ENCODE measurements at regions not wholly inside any gene's neighbourhood (a gene's known extent, or its start where the extent isn't known, plus 50 kb on each side); places are given as distances from the start of the nearest gene placed in this dataset.

DNA sequence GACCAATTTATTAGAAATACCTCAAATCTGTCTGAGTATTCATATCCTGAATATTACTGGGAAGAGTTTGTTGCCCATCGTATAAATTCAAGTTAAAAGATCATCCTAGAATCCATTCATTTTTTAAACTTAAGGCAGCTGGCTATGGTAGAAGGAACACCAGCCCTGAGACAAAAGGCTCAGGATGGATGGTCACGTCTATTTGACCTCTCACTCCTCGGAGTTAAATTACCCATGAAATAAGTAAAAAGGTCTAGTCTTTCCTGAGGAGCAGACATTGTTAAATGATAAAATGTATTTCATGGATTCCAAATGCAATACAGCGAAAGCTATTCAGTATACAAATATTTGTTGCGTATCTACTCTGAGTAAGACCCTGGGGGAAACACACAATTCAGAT lies 826.0 kb upstream of the LRATD1 start:
- H3K9me3 Mint-ChIP-seq: peaks cover 12% of the 10 kb centered on the region
- ChIA-PET CTCF (no interaction called here), POLR2A (no interaction called here)
- no peak for ATAC-seq
- DNase-seq (ENCODE audit: low spot score): no peak
- no peak for TF ChIP-seq FOXP1 (CRISPR knock-in tag; IDR thresholded peaks at IDR 0.05; ENCODE audit: borderline replicate concordance)
- no peak for TF ChIP-seq NR1H2 (CRISPR knock-in tag; IDR thresholded peaks at IDR 0.05)
- TF ChIP-seq SP1 (CRISPR knock-in tag; conservative IDR thresholded peaks at IDR 0.05): no peak
- TF ChIP-seq, protein P1, sequence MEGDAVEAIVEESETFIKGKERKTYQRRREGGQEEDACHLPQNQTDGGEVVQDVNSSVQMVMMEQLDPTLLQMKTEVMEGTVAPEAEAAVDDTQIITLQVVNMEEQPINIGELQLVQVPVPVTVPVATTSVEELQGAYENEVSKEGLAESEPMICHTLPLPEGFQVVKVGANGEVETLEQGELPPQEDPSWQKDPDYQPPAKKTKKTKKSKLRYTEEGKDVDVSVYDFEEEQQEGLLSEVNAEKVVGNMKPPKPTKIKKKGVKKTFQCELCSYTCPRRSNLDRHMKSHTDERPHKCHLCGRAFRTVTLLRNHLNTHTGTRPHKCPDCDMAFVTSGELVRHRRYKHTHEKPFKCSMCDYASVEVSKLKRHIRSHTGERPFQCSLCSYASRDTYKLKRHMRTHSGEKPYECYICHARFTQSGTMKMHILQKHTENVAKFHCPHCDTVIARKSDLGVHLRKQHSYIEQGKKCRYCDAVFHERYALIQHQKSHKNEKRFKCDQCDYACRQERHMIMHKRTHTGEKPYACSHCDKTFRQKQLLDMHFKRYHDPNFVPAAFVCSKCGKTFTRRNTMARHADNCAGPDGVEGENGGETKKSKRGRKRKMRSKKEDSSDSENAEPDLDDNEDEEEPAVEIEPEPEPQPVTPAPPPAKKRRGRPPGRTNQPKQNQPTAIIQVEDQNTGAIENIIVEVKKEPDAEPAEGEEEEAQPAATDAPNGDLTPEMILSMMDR (IDR thresholded peaks at IDR 0.05): no peak
- TF ChIP-seq ESRRA (CRISPR knock-in tag; IDR thresholded peaks at IDR 0.05; ENCODE audit: borderline replicate concordance): no peak
- TF ChIP-seq, protein P2, sequence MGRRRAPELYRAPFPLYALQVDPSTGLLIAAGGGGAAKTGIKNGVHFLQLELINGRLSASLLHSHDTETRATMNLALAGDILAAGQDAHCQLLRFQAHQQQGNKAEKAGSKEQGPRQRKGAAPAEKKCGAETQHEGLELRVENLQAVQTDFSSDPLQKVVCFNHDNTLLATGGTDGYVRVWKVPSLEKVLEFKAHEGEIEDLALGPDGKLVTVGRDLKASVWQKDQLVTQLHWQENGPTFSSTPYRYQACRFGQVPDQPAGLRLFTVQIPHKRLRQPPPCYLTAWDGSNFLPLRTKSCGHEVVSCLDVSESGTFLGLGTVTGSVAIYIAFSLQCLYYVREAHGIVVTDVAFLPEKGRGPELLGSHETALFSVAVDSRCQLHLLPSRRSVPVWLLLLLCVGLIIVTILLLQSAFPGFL (CRISPR knock-in tag; IDR thresholded peaks at IDR 0.05; ENCODE audit: borderline replicate concordance): no peak
- TF ChIP-seq MXD4 (CRISPR knock-in tag; IDR thresholded peaks at IDR 0.05; ENCODE audit: borderline replicate concordance): no peak
- TF ChIP-seq ZNF416 (CRISPR knock-in tag; IDR thresholded peaks at IDR 0.05): no peak
- TF ChIP-seq, protein P3, sequence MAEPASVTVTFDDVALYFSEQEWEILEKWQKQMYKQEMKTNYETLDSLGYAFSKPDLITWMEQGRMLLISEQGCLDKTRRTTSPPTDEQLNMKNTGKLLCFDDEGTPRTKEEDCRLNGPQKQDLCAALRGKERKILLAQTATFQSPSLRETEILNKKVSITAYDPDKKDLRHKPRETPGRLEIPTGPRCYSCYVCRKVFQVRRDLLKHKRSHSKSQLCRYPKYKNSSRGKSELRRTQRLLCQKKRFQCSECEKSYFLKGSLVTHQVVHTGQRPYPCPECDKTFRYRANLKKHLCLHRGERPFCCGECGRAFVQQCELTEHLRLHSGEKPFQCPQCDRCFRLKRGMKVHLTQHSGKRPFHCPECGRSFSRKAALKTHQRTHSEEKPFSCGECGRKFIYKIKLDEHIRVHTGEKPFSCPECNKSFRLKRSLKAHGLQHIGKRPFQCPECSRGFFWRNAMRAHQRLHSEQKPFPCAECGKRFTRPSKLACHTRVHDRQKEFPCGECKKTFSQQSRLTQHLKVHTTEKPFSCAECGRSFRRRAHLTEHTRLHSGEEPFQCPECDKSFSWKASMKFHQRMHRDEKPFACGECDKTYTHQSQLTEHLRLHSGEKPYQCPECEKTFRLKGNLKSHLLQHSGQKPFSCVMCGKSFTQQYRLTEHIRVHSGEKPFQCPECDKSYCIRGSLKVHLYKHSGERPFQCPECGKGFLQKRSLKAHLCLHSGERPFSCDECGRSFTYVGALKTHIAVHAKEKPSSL (CRISPR knock-in tag; conservative IDR thresholded peaks at IDR 0.05): no peak
- no peak for TF ChIP-seq JUN (CRISPR knock-in tag; IDR thresholded peaks at IDR 0.05)
- no peak for TF ChIP-seq GABPB1 (CRISPR knock-in tag; IDR thresholded peaks at IDR 0.05)
- TF ChIP-seq NFYB (CRISPR knock-in tag; conservative IDR thresholded peaks at IDR 0.05; ENCODE audit: low read depth): no peak
- H3K4me1 Mint-ChIP-seq: no peaks in the 10 kb centered on the region
- H3K4me3 Mint-ChIP-seq: no peak overlapping the region
- no peaks in the 10 kb centered on the region; the same call in 1 of the 2 replicates for H3K36me3 Mint-ChIP-seq
- H3K27me3 Mint-ChIP-seq (ENCODE audit: low read depth): peaks cover 23% of the 10 kb centered on the region
- no peak overlapping the region for H3K27ac Mint-ChIP-seq

DNA sequence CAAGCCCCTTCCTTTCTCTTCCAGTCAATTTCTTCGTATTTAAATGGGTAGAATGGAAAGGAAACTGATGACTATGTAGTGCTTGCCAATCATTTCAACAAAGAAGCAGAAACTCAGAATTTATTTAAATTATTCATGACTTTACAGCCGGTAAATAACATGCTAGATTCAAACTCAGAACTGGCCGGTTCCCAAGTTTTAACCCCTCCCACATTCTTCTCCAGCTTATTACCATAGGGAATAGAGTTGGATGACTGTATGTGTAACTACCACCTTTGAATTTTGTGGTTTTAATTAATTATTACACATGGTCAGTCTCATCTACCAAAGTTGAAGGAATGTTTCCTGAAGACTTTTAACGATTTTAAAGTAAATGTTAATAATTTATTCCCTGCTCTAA lies 819.3 kb upstream of the LRATD1 start:
- ChIA-PET POLR2A (no interaction called here), CTCF (no interaction called here)
- Mint-ChIP-seq H3K4me3 (no peak overlapping the region), H3K36me3 (no peaks in the 10 kb centered on the region), H3K4me1 (no peaks in the 10 kb centered on the region), H3K27ac (no peak overlapping the region), H3K27me3 (ENCODE audit: low read depth) (peaks cover 72% of the 10 kb centered on the region), H3K9me3 (no peaks in the 10 kb centered on the region)
- DNase-seq (ENCODE audit: low spot score) (no peak), ATAC-seq (no peak)
- TF ChIP-seq, protein P4, sequence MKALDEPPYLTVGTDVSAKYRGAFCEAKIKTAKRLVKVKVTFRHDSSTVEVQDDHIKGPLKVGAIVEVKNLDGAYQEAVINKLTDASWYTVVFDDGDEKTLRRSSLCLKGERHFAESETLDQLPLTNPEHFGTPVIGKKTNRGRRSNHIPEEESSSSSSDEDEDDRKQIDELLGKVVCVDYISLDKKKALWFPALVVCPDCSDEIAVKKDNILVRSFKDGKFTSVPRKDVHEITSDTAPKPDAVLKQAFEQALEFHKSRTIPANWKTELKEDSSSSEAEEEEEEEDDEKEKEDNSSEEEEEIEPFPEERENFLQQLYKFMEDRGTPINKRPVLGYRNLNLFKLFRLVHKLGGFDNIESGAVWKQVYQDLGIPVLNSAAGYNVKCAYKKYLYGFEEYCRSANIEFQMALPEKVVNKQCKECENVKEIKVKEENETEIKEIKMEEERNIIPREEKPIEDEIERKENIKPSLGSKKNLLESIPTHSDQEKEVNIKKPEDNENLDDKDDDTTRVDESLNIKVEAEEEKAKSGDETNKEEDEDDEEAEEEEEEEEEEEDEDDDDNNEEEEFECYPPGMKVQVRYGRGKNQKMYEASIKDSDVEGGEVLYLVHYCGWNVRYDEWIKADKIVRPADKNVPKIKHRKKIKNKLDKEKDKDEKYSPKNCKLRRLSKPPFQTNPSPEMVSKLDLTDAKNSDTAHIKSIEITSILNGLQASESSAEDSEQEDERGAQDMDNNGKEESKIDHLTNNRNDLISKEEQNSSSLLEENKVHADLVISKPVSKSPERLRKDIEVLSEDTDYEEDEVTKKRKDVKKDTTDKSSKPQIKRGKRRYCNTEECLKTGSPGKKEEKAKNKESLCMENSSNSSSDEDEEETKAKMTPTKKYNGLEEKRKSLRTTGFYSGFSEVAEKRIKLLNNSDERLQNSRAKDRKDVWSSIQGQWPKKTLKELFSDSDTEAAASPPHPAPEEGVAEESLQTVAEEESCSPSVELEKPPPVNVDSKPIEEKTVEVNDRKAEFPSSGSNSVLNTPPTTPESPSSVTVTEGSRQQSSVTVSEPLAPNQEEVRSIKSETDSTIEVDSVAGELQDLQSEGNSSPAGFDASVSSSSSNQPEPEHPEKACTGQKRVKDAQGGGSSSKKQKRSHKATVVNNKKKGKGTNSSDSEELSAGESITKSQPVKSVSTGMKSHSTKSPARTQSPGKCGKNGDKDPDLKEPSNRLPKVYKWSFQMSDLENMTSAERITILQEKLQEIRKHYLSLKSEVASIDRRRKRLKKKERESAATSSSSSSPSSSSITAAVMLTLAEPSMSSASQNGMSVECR (CRISPR knock-in tag; IDR thresholded peaks at IDR 0.05; ENCODE audit: borderline replicate concordance): no peak
- TF ChIP-seq ESRRA (CRISPR knock-in tag; IDR thresholded peaks at IDR 0.05; ENCODE audit: borderline replicate concordance) (no peak), ZNF396 (CRISPR knock-in tag; IDR thresholded peaks at IDR 0.05; ENCODE audit: borderline replicate concordance) (no peak), TEAD4 (CRISPR knock-in tag; IDR thresholded peaks at IDR 0.05) (no peak), FOXP1 (CRISPR knock-in tag; IDR thresholded peaks at IDR 0.05; ENCODE audit: borderline replicate concordance) (no peak), ZBTB21 (CRISPR knock-in tag; IDR thresholded peaks at IDR 0.05; ENCODE audit: borderline replicate concordance) (no peak), ZNF317 (CRISPR knock-in tag; IDR thresholded peaks at IDR 0.05; ENCODE audit: borderline replicate concordance, low read depth) (no peak)
- TF ChIP-seq, protein P1 (IDR thresholded peaks at IDR 0.05): no peak
- TF ChIP-seq, protein P5, sequence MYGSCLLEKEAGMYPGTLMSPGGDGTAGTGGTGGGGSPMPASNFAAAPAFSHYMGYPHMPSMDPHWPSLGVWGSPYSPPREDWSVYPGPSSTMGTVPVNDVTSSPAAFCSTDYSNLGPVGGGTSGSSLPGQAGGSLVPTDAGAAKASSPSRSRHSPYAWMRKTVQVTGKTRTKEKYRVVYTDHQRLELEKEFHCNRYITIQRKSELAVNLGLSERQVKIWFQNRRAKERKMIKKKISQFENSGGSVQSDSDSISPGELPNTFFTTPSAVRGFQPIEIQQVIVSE (CRISPR knock-in tag; IDR thresholded peaks at IDR 0.05; ENCODE audit: borderline replicate concordance): no peak

Data from WTC11 (cell line).